ENCODE measurements at regions not wholly inside any gene's neighbourhood (a gene's known extent, or its start where the extent isn't known, plus 50 kb on each side); places are given as distances from the start of the nearest gene placed in this dataset.
"Not testable (repeated sequence)": the region's sequence is repeated elsewhere in the genome, so short reads cannot be mapped to it uniquely, and the experiment has no call there.

DNA sequence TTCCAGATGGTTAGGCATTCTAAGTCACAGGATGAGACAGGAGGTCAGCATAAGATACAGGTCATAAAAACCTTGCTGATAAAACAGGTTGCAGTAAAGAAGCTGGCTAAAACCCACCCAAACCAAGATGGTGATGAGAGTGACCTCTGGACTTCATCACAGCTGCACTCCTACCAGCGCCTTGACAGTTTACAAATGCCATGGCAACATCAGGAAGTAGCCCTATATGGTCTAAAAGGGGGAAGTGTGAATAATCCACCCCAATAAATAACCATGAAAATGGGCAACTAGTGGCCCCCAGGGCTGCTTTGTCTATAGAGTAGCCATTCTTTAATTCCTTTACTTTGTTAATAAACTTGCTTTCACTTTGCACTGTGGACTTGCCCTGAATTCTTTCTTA is 1448.4 kb downstream of the KCNT2 start:
- TF ChIP-seq CTCF (conservative IDR thresholded peaks at IDR 0.05; ENCODE audit: low read length); EZH2phosphoT487 (IDR thresholded peaks at IDR 0.05; ENCODE audit: borderline replicate concordance): not testable (repeated sequence)

All from Loucy (cell line).